Neural crest cell (in vitro differentiated cells): ENCODE measurements at regions not wholly inside any gene's neighbourhood (a gene's known extent, or its start where the extent isn't known, plus 50 kb on each side); places are given as distances from the start of the nearest gene placed in this dataset.

ENCODE experiments used
- DNase-seq: peaks from one replicate; pipeline ENCODE4 v3.0.0; 2021; ENCODE audit warnings: low read depth, mixed read lengths, low spot score
- H3K27ac Mint-ChIP-seq: one replicate; pipeline ENCODE4 v1.8.0; 2021; ENCODE audit warnings: mild to moderate bottlenecking, mixed read lengths; ENCODE audit not compliant: unreplicated experiment
- H3K27me3 Mint-ChIP-seq: 2 replicates; pipeline ENCODE4 v1.8.0; 2021; ENCODE audit warnings: low read depth, mild to moderate bottlenecking, mixed read lengths
- H3K36me3 Mint-ChIP-seq: 2 replicates; pipeline ENCODE4 v1.8.0; 2021; ENCODE audit warnings: low read depth, mild to moderate bottlenecking, mixed read lengths
- H3K4me1 Mint-ChIP-seq: 2 replicates; pipeline ENCODE4 v1.8.0; 2021; ENCODE audit warnings: mixed read lengths
- H3K4me3 Mint-ChIP-seq: one replicate; pipeline ENCODE4 v1.8.0; 2021; ENCODE audit warnings: mild to moderate bottlenecking, mixed read lengths
- H3K9me3 Mint-ChIP-seq: 2 replicates; pipeline ENCODE4 v1.8.0; 2021; ENCODE audit warnings: mixed read lengths
- CTCF ChIP-seq: fragments of 200-600 bp; sonication (generic); conservative IDR thresholded peaks from 2 replicates; pipeline ENCODE4 v1.5.0; 2021; ENCODE audit warnings: antibody characterized with exemption, mild to moderate bottlenecking

DNA sequence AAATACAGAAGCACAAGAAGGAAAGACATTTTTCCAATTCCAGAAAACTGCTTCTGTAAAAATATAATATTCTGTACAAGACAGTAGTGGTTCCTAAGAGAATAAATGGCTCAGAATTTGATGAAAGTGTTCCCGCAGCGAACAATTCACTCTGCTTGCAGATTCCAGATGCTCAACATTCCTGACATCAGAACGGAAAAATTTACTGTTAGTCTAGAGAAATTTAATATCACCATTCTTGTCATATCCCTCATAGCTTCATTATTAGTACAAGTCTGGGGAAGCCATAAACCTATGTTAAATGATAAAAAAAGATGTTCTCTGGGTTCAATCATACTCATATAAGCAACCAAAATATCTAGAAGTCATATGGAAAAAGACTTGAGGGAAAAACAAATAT is 83.6 kb downstream of the MPP7 start:
- no peak overlapping the region for H3K4me3 Mint-ChIP-seq
- no peak for TF ChIP-seq CTCF
- H3K27me3 Mint-ChIP-seq = no peaks in the 10 kb centered on the region
- H3K36me3 Mint-ChIP-seq = no peaks in the 10 kb centered on the region
- H3K4me1 Mint-ChIP-seq = peaks cover 7% of the 10 kb centered on the region
- H3K27ac Mint-ChIP-seq = no peak overlapping the region
- no peak for DNase-seq
- no peaks in the 10 kb centered on the region for H3K9me3 Mint-ChIP-seq

- H3K36me3 Mint-ChIP-seq = no peaks in the 10 kb centered on the region
- no peak for TF ChIP-seq CTCF
- peaks cover 7% of the 10 kb centered on the region for H3K4me1 Mint-ChIP-seq
- H3K27me3 Mint-ChIP-seq = no peaks in the 10 kb centered on the region
- no peaks in the 10 kb centered on the region for H3K9me3 Mint-ChIP-seq
- no peak overlapping the region for H3K27ac Mint-ChIP-seq
- H3K4me3 Mint-ChIP-seq = no peak overlapping the region
- DNase-seq = no peak
Measured at GRCh38 chr10:28217848-28218247, 85.0 kb downstream of the MPP7 start.

- Mint-ChIP-seq H3K27me3 (no peaks in the 10 kb centered on the region), H3K36me3 (no peaks in the 10 kb centered on the region), H3K4me1 (peaks cover 7% of the 10 kb centered on the region), H3K27ac (no peak overlapping the region), H3K4me3 (no peak overlapping the region), H3K9me3 (no peaks in the 10 kb centered on the region)
- no peak for TF ChIP-seq CTCF
- DNase-seq = no peak
Measured at GRCh38 chr10:28215930-28216329, 86.9 kb downstream of the MPP7 start.

- Mint-ChIP-seq H3K4me1 (peaks cover 7% of the 10 kb centered on the region), H3K4me3 (no peak overlapping the region), H3K36me3 (no peaks in the 10 kb centered on the region), H3K27ac (no peak overlapping the region), H3K9me3 (no peaks in the 10 kb centered on the region), H3K27me3 (no peaks in the 10 kb centered on the region)
- DNase-seq = no peak
- no peak for TF ChIP-seq CTCF
Measured at GRCh38 chr10:28214219-28214618, 88.6 kb downstream of the MPP7 start.

DNA sequence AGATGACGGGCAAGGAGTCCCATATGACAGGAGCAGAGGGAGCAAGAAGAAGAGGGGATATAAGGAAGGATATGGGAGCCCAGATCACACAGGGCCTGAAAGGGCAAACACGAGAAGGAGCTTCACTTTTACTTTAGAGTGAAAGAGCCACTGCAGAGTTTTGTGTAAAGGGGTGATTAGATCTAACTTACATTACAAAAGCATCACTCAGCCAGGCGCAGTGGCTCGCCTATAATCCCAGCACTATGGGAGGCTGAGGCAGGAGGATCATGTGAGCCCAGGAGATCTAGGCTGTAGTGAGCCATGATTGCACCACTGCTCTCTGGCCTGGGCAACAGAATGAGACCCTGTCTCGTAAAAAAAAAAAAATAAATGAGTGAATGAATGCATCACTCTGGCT is 91.1 kb downstream of the MPP7 start:
- H3K27me3 Mint-ChIP-seq = no peaks in the 10 kb centered on the region
- peaks cover 2% of the 10 kb centered on the region for H3K9me3 Mint-ChIP-seq
- H3K36me3 Mint-ChIP-seq = no peaks in the 10 kb centered on the region
- peaks cover 7% of the 10 kb centered on the region for H3K4me1 Mint-ChIP-seq
- H3K4me3 Mint-ChIP-seq = no peak overlapping the region
- H3K27ac Mint-ChIP-seq = no peak overlapping the region
- DNase-seq = no peak
- no peak for TF ChIP-seq CTCF

GRCh38 chr10:28207799-28208198 is 95.1 kb downstream of the MPP7 start:
- Mint-ChIP-seq H3K27me3 (no peaks in the 10 kb centered on the region), H3K9me3 (peaks cover 2% of the 10 kb centered on the region), H3K4me1 (no peaks in the 10 kb centered on the region), H3K27ac (no peak overlapping the region), H3K36me3 (peaks cover 3% of the 10 kb centered on the region), H3K4me3 (no peak overlapping the region)
- no peak for TF ChIP-seq CTCF
- no peak for DNase-seq
